ENCODE measurements at regions not wholly inside any gene's neighbourhood (a gene's known extent, or its start where the extent isn't known, plus 50 kb on each side); places are given as distances from the start of the nearest gene placed in this dataset.
"Not testable (repeated sequence)": the region's sequence is repeated elsewhere in the genome, so short reads cannot be mapped to it uniquely, and the experiment has no call there.

DNA sequence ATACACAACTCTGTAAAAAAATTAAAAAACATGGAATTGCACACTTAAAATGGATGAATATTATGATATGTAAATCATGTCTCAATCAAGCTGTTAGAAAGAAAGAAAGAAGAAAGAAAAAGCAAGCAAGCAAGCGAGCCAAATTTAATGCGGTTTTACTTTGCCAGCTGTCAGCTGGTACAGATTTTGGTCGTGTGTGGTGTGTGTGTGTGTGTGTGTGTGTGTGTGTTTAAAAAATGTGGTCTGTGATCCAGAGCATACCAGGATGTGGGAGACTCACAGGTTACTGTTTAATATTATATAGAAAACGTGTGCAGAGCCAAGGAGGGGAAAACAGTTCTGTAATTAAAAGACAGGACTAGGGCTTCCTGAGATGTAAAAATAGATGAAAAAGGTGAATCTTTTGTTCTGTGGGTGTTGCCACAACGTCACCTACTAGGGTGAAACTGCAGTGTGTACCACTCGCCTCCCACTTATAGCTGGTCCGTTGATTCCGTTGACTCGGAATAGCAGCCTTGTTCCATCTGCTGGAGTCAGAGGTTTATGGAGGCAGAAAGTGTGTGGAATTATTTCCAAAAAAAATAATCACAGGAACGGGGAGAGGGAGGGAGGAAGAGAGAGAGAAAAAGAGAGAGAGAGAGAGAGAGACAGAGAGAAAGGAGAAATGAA is 197.7 kb downstream of the BCAS1 start:
- DNase-seq (ENCODE audit: low spot score): peak; percentile 44

DNA sequence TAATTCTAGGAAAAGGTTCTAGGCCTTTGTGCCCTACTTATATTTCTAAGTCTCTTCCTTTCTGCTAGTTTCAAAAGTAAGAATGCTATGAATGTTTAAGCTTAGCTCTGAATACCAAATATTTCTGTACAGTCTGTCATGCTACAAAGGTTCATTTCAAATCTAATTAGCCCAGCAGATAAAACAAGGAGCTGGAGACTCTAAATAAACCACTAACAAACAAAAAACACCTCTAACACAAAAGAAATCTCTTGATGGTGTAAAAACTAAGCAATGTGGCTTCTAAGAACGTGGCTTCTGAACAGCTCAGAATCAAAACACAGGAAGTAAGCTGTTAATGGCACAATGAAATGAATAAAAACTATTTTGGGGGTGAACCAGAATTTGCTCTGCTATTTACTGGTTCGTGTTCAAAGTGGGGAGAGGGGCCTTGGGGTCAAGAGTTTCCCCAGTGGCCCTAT is 198.3 kb downstream of the BCAS1 start:
- no peak for DNase-seq (ENCODE audit: low spot score)

DNA sequence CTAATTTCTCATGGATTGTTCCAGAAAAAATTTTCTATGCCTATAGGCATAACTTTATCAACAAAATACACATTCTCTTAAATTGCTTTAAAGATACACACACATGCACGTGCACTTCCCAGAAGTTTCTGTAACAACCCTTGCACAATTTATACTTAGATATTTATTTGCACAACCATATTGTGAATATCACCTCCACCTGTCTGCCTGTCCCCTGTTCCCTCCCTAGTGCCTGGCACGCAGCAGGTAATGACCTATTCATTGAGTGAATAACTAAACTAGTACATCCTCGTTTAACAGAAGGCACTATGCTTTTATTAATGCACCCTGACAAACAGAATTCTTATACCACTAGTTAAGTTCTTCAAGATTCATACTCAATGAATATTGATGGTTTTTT is 198.9 kb downstream of the BCAS1 start:
- no peak for DNase-seq (ENCODE audit: low spot score)

DNA sequence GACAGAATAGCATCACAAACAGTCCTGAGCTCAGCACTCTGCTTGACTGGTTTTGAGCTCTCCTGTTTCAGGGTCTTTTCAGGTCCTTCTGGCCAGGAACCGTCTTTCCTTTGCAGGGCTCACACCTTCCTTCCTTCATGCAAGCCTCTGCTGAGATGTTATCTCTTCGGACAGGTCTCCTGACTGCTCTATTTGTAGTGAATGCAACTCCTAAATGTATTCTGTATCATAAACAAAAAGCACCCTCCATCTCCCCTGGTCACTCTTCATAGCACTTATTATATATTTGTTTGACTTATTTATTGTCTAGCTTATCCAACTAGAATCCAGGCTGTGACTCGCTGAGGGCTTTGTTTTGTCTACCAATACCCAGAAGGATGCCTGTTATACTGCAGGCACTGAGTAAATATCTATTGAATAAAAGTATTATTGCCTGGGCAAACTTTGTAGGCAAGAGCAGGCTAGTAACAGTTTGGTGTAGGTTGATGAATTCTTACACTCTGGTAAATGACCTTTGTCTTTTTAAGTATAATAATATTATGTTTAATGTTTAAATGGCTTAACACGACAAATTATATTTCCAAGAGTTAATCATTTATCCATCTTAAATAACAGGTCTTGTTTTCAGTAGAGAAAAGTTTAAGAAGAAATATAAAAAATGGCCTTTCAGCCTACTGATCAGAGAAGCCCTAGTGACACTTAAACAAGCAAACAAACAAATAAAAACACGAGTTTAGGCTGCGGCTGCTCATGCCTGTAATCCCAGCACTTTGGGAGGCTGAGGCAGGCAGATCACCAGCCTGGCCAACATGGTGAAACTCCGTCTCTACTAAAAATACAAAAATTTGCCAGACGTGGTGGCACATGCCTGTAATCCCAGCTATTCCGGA is 199.7 kb downstream of the BCAS1 start:
- DNase-seq (ENCODE audit: low spot score): no peak

DNA sequence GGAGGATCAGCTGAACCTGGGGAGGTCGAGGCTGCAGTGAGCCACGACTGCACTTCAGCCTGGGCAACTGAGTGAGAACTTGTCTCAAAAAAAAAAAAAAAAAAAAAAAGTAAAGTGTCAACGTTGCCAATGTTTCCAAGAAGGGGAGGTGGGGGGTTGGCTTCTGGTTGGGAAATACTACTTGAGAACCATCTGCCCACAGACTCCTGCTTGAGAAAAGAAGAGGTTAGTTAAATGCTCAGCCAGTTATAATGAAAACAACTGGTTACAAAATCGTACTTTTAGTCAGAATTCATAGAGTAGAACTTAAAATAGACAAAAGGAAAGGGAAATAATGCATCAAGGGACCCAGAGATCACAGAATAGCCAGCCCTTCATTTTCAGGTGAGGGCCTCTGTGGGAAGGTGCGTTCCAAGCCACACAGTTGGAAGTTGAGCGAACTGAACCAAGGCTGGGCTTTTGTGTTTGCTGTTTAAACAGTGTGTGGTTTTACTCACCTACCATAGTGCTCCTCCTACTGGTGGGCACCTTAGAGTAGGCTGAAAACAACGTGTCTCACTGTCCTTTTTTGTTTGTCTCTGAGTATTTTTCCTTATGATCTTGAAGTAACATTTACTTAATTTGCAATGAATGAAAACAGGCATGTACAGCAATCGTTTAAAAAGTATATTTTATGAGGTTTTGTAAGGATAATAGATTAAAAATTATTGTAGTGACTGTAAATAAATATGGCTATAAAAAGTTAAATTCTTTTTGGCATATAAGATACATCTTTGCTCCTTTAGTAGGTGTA is 200.7 kb downstream of the BCAS1 start:
- DNase-seq (ENCODE audit: low spot score): peak; percentile 67

DNA sequence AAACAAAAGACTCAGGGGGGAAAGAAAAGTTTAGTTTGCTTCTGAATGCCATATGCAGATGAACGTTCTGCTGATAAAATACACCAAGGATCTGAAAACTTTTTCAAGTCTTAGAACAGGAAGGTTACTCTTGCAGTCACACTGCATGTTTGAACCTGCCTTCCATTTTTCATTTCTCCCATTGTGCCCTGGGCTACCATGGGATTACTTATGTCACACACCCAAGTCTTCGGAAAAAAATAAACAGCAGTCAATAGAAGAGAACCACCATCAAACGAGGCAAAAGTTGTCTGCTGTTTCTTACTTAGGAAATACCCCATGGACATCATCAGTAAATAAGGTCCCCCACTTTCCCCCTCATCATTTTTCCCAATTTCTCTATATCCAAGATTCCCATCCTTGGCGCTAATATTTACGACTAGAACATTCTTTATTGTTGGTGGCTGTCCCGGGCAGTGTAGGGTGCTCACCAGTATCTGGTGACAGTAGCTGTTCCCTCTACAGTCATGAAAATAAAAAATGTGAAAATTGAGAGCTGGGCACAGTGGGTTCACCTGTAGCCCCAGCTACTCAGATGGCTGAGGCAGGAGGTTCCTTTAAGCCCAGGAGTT is 202.5 kb downstream of the BCAS1 start:
- DNase-seq (ENCODE audit: low spot score): no peak

DNA sequence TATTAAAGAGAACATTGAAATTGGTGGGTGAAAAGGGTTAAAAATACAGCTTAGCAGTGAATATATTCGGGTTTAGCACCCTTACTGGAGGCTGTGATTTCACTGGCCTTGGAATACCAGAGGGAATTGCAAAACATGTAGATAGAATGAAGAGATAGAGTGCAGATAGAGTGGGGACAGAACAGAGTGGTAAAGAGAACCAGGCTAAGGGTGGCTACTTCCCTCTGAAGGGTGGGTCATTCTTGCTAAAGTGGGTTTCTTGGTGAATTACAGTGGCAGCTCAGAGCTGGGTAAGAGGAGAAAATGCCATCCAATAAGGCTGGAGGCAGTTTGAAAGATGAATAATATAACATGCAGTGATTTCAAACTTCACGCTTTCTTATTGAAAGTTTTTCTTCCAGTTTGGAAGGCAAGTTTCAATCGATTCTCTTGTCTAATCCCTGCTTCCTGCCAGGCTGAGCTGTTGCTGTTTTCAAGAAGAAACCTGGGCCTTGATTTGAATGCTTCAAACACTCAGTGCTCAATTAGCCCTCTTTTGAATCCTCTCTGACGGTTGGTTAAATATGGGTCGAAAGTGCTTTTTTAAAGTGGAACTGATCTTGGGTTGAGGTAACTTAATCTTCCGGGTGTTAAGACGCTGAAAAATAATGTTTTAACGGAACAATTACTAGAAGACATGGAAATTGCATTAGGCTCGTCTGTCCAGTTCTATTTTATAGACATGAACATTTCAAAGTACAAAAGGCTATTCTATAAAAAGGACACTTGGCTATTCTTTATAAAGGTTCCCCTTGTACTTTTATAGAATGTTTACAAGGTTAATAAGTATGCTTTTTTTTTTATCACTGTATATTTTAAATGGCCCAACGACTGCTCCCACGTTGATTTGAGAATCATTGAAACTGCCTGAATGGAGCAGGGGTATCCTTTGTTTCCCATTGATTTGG is 203.3 kb downstream of the BCAS1 start:
- DNase-seq (ENCODE audit: low spot score): no peak

DNA sequence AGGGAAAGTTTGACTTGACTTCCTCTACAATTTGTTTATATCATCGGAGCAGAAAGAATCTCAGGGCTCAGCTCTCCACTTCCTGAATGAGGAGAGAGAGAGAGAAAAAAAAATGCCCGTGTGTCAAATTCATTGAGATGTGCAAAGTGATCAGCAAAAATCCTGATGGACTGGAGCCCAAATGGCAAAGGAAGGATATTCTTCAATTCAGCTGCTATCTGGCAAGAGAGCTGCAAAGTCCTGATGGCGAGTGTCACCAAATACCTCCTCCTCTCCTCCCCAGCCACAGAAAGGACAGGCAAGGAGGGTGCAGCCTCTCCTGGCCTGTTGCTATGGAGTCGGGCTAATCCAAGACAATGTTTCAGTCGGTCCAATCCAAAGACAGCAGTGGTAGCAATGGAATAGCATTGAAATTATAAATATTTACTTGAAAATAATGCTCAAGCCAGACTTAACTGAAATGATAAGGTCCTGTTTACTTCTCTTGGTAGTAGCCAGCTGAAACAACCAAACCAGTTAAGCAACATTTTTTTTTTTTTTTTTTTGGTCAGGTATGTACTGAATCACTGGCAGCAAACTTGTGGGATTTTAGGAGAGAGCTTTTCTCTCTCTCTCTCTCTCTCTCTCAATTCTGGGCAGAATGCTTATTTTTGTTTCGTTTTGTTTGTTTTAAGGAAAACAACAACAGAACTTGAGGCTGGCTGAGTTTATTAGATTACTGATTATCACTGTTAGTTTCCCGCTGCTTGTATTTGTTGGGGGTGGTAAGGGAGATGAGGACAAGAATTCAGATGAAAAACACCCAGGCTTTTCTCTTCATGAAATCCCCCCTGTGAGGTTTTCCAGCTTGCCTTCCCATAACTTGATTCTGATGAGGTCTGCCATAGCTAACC is 204.2 kb downstream of the BCAS1 start:
- no peak for DNase-seq (ENCODE audit: low spot score)

DNA sequence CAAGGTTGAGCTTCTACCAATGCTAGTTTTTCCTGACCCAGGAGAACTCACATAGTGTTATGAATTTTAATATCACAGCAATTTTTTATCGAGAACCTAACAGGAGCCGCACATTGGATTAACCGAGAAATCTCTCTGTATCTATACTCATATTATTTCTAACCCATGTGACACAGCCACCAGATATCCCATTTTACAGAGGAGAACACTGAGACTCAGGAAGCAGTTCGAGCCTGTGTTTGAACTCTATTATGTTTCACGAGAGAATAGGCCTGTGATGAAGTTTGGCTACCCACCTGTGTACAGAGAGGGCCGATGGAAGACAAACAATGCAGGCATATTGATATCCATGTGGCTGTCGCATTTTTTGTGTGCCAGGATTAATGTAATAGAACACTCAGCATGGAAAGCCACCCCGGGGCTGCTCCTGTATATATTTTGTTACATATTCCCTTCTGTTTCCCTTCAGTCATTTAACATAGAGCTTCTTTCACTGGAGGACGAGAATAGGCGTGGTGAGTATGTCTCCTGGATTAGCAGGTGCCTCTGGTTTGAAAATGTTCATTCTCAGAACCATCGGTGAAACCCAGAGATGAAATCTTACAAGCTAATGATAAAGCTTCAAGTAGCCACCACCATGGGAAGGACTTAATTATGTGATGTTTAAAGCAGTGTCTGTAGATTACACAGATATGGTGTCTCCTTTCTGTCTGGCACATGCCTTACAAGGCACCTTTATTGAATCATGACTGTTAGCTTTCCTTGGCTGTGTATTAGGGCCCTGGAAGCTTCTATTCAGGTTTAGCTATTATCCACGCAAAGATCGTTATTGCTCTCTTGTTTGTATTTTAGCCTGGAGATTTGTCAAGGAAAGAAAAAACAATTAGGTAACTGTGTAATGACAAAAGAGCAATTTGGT is 205.4 kb downstream of the BCAS1 start:
- DNase-seq (ENCODE audit: low spot score): not testable (repeated sequence)

DNA sequence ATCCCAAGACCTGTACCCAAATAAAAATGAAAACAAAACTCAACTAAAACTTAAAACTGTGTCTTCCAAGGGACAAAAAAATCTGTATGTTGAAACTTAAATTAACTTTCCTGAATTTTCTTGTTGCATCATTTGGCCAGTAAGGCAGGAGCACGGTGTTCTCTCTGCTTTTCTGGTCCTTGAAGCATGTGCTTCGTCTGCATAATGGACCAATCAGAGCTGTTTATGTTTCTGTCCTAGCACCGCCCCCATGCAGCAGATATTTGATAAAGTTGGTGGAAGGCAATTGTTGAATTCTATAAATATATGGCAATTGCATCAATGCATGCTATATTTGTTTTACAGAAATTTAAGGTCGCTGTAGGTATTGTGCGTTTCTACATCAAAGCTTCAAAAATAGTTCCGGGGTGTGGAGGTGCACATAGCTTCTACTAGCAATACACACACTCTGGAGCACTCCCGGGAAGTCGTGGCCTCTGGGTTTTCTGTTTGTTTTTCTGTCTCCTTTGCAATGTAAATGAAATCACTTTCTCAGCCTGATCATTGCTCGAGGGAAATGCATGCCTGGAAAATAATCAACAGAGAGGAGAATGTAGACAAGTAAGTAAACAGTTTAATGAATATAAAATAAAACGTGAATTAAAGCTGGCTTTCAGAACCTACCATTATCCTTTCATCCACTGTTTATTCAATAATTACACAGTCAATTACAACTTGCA is 206.3 kb downstream of the BCAS1 start:
- DNase-seq (ENCODE audit: low spot score): not testable (repeated sequence)

DNA sequence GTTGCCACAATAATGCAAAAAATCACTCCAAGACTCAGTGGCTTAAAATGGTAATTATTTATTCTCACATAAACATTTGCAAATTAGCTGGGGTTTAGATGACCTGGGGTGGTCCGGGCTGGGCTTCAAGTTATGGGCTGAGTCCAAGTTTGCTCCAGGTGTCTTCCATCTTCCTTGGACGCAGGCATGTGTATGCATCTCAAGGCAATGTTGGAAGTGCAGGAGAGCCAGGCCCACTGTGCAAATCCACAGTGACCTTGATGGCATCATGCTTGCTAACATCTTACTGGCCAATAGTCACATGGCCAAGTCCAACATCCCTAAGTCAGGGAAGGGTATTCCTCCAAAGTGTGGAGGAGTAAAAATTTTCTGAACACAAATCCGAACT is 206.9 kb downstream of the BCAS1 start:
- DNase-seq (ENCODE audit: low spot score): not testable (repeated sequence)

DNA sequence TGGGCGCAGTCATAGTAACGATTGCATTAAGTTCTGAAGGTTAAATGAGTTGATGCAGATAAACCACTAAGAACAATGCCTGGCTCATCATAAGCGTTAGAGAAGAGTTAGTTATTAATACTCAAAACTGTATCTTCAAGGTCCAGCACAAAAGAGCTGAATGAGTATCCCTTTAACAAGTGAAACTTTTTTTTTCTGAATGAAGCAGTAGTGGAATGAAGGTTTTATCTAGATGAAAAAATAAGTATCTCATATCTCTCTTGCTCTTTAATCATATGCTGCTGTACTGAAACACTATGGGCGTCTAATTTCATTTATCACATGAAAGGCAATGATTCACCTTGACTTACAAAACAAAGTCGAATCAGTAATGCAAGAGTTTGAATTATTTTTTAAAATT is 207.4 kb downstream of the BCAS1 start:
- DNase-seq (ENCODE audit: low spot score): not testable (repeated sequence)

DNA sequence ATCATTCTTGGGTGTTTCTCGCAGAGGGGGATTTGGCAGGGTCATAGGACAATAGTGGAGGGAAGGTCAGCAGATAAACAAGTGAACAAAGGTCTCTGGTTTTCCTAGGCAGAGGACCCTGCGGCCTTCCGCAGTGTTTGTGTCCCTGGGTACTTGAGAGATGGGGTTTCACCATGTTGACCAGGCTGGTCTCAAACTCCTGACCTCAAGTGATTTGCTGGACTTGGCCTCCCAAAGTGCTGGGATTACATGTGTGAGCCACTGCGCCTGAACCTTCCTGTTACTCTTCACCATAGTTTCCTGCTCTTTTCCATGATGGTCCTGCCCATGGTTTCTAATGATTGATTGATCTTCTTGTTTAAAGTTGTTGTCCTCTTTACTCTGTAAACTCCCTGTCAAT is 207.9 kb downstream of the BCAS1 start:
- not testable (repeated sequence) for DNase-seq (ENCODE audit: low spot score)

DNA sequence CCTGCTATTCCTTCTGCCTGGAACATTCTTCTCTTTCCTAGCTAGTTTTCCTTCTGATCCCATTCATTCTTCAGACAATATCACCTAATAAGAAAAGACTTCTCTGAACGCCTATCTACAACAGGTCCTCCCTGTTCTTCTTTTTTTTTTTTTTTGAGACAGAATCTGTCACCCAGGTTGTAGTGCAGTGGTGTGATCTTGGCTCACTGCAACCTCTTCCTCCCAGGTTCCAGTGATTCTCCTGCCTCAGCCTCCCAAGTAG is 208.3 kb downstream of the BCAS1 start:
- not testable (repeated sequence) for DNase-seq (ENCODE audit: low spot score)

DNA sequence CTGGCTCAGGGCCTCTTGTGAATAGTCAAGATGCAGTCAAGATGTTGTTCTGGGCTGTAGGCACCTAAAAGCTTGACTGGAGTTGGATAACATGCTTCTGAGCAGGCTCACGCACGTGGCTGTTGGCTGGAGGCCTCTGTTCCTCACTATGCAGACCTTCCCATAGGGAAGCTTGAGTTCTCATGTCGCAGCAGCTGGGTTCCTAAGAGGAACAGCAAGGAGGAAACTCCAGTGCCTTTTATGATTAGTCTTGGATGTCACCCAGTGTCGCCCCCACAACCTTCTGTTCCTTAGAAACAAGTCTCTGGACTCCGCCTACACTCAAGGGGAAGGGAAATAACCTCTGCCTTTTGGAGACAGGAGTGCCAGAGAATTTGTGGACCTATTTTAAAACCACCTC is 210.7 kb downstream of the BCAS1 start:
- DNase-seq (ENCODE audit: low spot score): no peak

DNA sequence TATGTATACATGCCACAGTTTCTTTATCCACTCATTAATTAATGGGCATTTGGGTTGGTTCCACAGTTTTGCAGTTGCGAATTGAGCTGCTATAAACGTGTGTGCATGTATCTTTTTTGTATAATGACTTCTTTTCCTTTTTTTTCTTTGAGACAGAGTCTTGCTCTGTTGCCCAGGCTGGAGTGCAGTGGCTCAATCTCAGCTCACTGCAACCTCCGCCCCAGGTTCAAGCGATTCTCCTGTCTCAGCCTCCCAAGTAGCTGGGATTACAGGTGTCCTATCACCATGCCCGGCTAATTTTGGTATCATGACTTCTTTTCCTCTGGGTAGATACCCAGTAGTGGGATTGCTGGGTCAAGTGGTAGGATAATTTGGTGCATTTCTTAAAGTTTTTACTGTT is 211.4 kb downstream of the BCAS1 start:
- not testable (repeated sequence) for DNase-seq (ENCODE audit: low spot score)

DNA sequence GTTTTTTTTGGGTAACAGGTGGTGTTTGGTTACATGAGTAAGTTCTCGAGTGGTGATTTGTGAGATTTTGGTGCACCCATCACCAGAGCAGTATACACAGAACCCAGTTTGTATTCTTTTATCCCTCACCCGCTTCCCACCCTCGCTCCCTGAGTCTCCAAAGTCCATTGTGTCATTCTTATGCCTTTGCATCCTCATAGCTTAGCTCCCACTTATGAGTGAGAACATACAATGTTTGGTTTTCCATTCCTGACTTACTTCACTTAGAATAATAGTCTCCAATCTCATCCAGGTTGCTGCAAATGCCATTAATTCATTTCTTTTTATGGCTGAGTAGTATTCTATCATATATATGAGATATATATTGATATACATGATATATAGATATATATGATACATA is 211.9 kb downstream of the BCAS1 start:
- DNase-seq (ENCODE audit: low spot score): not testable (repeated sequence)

DNA sequence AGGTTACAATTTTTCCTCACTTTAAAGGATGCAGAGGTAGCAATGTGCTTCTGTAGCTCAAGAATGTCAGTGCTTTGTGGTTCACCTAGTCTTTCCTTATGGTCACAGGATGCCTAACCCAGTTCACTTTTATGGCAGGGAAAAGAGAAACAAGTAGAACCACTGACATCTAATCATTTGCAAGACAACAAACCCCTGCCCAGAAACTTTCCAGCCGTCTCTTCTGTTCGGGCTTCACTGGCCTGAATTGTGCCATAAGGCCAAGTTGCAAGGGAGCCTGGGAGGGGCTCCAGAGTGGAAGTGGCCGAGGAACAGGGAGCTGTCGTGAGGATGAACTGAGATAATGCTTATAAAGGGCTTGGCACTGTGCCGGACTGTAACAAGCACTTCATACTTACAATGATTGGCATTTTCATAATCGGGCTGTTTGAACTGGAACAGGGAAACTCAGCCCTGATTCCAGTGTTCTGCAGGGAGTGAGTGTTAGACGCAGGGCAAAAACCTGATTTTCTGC is 212.6 kb downstream of the BCAS1 start:
- no peak for DNase-seq (ENCODE audit: low spot score)

All from germinal center (tissue), 1 donor.